Astrocyte of the cerebellum (primary cell): ENCODE measurements at regions not wholly inside any gene's neighbourhood (a gene's known extent, or its start where the extent isn't known, plus 50 kb on each side); places are given as distances from the start of the nearest gene placed in this dataset.

Experiments
- DNase-seq: peaks from one replicate; pipeline ENCODE4 v3.0.0-alpha.2; 2011; ENCODE audit warnings: low read depth
- H3K4me3 ChIP-seq: 2 replicates; pipeline ENCODE4 v1.5.1; 2011; ENCODE audit warnings: mild to moderate bottlenecking, low read depth, low read length, moderate library complexity
- CTCF ChIP-seq: IDR thresholded peaks from 2 replicates; pipeline ENCODE4 v1.5.1; 2012; ENCODE audit warnings: low read length, low read depth, moderate library complexity, mild to moderate bottlenecking; ENCODE audit errors: missing control alignments
- in situ Hi-C: cut with HindIII; loops from 2 replicates; pipeline ENCODE4 v1.10.0; 2017; ENCODE audit warnings: low sequenced_read_pairs

DNA sequence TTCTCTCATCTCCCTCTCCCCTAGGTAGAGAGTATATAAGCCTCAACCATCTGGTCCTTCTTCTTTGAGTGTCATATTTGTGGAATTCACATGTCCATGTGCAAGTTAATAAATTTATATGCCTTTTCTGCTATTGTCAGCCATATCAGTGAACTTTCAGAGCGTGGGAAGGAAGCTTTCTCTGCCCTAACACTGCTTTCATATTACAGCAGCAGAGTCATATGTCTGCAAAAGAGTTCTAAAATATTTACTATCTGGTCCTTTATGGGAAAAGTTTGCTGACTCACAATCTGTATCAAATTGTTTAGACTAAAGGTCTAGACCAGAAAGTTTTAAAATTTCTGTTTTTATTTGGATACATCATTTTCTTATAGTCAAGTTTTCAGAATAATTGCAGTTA lies 669.0 kb downstream of the LRRC70 start:
- no peak for TF ChIP-seq CTCF
- no peak for DNase-seq
- in situ Hi-C loops: no loop called here
- H3K4me3 ChIP-seq: no peak overlapping the region

DNA sequence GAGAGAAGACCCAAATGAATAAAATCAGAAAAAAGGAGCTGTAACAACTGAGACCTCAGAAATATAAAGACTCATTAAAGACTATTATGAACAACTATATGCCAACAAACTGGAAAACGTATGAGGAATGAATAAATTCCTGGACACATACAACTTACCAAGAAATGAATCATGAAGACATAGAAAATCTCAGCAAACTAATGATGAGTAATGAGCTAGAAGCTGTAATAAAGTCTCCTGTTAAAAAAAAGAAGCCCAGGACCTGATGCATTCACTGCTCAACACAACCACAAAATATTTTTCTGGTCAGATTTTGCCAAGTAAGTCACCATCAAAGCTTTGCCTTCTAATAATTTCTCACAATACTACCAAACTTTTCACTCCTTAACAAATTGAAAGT lies 666.7 kb downstream of the LRRC70 start:
- TF ChIP-seq CTCF: no peak
- no peak overlapping the region for H3K4me3 ChIP-seq
- DNase-seq: no peak
- in situ Hi-C loops: no loop called here

GRCh38 chr5:63240063-63240755 lies 661.6 kb downstream of the LRRC70 start:
- no peak for TF ChIP-seq CTCF
- H3K4me3 ChIP-seq: no peak overlapping the region
- in situ Hi-C loops: no loop called here
- DNase-seq: no peak

- no peak for TF ChIP-seq CTCF
- no peak overlapping the region for H3K4me3 ChIP-seq
- DNase-seq: peak; percentile 28
- in situ Hi-C loops: no loop called here
Observed at GRCh38 chr5:63233911-63234310, 655.3 kb downstream of the LRRC70 start.

DNA sequence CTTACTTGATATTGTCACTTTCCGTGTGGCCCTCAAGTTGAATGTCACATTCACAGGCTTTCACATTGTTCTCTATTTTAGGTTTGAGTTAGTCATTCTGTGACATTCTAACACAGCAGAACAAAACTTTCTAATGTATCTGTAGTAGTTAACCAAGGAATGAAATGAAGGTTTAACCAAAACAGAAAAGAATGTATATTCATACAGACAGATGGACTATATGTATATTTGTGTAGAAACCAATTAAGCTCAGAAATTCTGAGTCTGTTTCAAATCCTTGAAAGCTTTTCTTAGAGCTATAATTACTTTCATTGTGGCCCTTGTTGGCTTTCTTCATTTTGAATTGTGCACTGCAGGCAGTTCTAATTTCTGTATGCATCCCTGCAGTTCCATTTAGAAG lies 654.7 kb downstream of the LRRC70 start:
- in situ Hi-C loops: no loop called here
- no peak for DNase-seq
- TF ChIP-seq CTCF: no peak
- no peak overlapping the region for H3K4me3 ChIP-seq

GRCh38 chr5:63230754-63231153 lies 652.1 kb downstream of the LRRC70 start:
- no peak for TF ChIP-seq CTCF
- no peak overlapping the region for H3K4me3 ChIP-seq
- in situ Hi-C loops: no loop called here
- DNase-seq: no peak
